Suppressor macrophage (primary cell): ENCODE measurements at regions not wholly inside any gene's neighbourhood (a gene's known extent, or its start where the extent isn't known, plus 50 kb on each side); places are given as distances from the start of the nearest gene placed in this dataset.

Source experiments
- DNase-seq, 4 experiments: peaks; one replicate each; pipeline ENCODE4 v3.0.0-alpha.2; 2020 to 2022

DNA sequence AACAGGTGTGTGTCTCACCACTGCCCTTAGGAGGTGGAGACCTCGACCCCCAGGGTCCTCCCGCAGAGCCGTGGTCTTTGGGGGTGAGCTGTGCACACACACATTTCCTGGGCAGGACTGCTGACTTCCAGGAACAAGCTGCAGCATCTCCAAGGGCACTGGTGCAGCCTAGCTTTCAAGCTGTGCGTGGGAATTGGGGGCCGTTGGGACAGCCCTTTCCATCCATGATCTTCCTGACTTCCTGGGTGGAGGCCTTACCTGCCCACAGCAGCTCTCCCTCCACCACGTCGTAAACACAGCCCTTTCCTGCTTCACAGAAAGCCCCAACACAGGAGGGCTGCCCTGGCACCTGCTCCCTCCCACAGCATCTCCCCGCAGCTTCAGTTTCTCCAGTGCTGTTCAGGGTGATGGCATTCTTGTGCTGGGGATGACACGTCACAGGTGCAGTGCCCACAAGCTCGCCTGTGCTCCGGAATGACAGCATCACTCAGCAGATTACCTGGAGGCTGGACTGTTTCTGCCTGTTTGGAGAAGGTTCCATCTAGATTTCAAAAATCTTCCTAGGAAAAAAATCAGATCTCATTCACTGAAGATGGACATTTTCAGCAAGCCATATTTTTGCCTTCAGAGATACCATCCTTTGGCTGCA, 208.0 kb upstream of the PPP2R2D start:
- DNase-seq = no peak

DNA sequence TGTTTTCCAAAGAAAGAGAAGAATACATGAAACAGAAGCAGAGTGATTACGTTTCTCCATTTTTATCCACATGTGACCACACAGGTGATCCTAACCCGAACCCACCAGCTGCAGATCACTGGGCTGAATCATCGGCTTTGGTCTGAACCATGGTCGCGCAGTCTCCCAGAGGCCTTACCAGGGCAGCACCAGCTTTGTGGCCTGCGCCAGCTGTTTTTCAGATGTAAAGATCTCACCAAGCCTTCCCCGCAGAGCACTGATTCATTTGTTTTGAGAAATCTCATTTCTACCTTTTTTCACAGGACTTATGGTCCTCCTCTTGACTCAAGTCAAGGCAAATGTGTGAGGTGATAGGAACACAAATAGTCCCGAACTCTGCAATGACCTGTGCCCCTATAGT, 207.0 kb upstream of the PPP2R2D start:
- DNase-seq = no peak

DNA sequence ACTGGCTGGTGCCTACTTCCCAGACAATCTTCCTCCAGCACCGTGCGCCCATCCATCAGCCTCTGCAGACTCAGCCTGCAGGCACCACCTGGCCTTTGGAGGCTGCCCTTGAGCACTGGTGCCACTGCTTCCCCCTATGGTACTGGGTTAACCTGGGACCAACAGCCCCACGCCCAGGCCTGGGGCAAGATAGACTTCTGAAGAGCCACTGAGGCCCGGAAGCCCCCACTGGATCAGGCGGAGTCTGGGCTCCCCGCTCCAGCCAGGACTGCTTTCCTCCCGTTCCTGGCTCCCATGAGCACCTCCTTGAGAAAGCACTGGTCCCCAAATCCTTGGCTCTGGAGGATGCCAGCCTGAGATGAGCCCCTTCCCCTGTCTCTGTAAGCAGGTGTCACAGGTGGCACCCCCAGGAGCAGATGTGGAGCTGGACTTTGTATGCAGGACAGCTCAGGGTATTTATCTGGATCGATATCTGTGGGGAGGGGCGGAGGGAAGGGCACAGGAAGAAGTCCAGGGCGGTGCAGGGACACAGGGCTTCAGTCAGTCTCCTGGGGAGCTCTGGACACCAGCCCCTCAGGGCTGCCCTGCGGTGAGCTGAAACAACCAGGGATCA, 206.5 kb upstream of the PPP2R2D start:
- DNase-seq = no peak

DNA sequence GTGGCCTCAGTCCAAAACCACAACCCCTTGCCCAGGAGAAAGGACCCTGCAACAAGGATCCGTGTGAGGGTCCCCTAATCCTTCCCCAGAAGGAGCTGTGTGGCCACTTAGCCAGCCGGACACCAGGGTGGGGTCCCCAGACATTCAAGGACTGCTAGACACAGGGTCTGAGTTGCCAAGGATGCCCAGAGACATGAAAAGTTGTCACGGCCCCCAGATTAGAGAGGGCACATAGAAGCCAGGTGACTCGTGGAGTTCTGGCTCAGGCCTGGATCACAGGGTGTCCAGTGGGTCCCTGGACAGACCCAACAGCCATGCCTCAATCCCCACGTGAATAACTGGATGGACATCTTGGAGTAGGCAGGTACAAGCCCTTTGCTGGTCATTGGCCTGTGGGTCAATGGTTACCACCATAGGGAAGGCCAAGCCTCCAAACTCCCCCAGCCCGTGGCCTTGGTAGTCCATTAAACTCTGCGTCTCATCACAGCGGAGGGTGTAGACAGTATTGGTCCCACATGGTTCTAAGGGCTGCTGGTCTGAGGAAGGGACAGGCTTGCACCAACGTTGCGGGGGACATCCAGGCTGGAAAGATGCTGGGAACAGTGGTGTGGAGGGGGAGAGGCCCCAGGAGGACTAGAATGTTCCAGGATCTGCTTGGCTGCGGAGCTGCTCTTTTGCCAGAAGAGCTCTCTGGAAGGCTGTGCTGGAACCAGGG, 205.9 kb upstream of the PPP2R2D start:
- no peak for DNase-seq

DNA sequence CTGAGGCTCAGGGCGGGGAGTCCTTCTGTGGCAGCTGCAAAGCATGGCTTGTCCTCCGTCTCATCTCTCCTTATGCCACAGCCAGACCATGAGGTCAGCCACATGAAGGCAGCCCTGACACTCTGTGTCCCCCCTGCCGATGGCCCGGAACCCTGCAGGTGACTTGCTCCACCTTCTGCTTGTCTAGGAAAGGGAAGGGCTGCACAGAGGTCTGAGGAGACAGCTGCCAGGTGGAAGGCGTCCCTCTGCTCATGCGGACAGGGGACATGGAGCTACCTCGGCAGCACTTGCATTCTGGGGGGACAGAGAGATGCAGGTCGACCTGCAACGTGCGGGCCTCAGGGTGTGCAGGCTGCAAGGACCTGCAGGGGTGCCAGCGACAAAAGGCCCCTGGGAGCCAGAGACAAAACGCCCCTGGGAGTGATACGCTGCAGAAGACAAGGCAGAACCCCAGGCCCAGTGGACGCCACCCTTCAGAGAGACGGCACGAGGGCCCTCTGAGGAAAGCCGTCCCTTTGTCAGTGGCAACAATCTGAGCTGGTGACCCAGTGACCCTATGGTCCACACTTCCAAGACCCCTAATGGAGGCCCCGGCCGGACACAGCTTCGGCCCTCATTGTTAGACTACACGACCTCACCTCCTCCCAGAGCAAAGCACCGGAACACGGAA, 205.2 kb upstream of the PPP2R2D start:
- no peak for DNase-seq

DNA sequence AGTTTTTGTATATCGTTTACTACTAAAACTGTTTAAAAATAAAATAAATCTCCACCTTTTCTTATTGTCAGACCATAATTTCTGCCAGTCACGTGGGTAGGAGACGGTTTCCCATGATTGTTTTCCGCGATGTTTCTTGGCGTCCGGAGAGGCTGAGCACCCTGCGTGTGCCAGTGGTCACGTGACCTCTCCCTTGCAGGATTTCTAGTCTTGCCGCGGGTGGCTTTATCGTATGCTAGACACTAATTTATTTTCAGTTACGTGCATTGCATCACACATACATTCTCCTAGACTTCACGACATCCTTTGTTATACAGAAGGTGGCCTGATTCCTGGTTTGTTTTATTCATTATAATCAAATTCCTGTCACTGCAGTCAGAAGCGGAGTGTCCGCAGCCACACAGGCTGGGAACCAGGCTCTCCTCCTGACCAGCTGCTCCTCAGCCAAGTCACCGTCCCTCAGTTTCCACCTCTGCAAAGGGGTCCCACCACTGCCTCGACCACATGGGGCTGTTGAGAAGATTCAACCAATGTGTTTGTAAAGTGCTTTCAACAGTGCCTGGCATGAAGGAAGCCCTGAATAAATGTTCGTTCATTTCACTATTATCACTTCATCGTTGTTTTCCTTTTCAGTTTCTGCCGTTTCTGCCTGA, 203.2 kb upstream of the PPP2R2D start:
- DNase-seq = no peak

DNA sequence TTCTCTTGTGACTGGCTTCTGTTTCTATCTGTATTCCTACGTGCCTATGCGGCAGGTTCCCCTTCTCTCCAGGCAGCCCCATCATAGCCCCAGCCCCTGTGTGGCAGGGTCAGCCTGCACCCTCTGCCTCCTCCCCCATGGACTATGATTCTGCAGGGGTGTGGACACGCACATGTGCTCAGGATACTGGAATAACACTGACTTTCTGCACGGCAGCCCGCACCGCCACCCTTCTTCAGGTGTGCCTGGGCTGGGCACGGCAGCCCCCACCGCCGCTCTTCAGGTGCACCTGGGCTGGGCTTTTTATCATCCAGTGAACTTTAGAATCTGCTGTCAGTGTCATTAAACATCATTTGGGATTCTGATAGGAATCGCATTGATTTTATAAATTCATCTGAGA, 202.6 kb upstream of the PPP2R2D start:
- no peak for DNase-seq

DNA sequence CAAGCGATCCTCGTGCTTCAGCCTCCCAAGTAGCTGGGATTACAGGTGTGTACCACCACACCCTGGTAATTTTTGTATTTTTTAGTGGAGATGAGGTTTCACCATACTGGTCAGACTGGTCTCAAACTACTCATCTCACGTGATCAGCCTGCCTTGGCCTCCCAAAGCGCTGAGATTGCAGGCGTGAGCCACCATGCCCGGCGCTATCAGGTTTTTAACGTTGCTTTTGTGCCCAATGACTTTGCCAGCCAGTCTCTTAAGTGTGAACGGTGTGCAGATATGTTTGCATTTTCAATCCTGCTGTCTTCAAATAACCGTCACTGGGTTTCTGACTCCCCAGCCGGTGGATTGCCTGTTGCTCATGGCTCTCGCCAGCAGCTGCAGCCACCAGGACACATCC, 201.8 kb upstream of the PPP2R2D start:
- DNase-seq = no peak

DNA sequence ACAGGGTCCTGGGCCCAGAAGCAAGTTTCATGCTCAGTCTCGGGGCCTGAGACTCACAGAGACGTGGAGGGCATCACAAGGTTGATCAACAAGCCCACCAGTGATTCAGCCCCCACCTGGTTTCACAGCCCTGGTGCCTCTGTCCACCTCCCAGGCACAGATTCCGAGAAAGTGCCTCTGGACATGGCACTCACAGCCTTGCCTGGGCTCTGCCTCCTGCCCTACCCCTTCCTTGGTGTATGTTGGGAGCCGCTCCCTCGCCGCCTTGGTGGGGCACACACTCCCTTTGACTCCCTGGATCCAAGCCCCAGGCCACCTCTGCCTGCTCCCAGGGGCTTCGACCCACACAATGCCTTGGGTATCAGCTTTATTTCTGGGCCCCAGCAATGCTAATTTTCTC, 200.8 kb upstream of the PPP2R2D start:
- no peak for DNase-seq

DNA sequence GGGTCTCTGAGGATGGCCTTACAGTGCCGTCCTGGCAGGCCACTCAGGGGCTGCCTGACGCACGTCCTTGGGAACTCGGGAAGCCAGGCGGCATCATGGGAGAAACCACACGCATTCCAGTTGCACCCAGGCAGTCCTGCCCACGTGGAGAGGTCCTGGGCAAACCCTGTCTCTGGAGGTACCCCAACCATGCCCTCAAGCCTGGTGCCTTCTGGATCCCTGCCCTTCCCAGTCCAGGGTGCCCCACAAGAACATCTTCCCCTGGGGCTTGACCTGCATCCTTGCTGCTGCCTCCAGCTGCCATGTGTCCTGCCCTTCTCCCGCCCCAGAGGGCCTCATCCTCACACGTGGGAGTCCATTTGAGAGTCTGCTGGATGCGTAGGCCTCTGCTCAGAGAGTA, 200.3 kb upstream of the PPP2R2D start:
- no peak for DNase-seq

DNA sequence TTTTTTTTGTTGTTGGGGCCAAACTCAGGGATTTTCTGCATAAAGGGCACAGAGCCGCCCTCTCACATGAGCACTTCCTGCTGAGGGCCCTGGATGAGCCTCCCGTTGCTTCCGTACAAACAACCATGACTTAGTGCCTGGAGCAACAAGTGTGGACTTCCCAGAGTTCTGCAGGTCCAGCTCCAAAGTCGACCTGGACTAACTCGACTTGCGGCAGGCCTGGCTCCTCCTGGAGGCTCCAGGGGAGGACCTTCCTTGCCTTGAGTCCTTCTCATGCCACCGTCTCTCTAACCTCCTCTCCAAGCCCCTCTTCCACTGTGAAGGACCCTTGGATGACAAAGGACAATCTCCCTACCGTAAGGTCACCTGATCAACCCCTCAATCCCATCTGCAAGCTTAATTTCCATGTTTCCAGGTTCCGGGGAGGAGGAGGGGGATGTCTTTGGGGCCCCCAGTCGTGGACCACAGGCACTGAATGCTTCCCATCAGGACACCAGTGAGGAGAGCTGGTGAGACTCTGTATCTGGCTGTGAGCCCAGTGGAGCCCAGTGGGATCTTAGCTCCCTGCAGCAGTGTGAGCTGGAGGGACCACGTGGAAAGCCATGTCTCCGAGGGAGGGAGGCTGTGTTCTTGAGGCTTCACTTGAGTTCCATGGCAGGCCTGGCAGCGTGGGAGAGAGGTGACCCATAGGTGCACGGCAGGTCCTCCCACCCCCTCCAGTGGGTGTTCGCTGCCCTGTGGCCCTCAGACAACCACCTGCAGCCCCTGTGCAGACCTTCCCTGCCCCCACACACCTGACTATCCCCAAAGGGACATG, 199.5 kb upstream of the PPP2R2D start:
- no peak for DNase-seq

DNA sequence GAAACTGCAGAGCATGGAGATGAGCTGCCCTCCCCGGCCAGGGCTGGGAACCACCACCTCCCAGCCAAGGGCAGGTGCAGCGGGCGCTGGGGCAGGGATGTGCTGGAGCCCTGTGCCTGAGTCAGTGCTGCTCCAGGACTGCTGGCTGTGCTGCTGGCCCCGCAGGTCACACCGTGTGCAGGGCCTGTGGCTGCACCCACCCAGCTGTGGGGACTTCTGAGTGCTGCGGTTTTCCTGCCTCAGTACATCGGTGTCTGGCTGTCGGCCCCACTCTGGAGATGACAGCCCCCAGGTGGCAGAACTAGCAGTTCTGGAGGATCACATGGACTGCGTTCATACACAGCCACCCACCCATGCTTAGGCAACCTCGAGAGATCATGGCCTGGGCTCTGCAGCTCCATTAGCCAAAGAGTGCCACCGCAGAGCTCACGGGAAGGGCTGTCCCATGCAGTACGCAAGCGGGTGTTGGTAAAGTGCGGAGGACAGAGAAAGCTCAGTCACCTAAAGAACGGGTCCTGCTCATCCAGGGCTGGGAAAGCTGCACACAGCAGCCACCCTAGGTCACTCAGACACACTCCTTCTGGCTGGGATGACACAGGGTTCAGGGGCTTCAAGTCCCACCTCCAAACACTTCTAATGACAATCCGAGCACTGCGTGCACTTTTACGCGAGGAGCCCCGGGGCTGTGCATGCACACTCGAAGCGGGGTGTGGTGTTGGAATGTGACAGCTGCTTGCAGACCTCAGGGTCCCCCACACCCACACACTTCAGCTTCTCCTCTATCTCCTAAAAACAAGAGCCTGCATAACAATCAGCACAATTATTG, 198.1 kb upstream of the PPP2R2D start:
- no peak for DNase-seq

DNA sequence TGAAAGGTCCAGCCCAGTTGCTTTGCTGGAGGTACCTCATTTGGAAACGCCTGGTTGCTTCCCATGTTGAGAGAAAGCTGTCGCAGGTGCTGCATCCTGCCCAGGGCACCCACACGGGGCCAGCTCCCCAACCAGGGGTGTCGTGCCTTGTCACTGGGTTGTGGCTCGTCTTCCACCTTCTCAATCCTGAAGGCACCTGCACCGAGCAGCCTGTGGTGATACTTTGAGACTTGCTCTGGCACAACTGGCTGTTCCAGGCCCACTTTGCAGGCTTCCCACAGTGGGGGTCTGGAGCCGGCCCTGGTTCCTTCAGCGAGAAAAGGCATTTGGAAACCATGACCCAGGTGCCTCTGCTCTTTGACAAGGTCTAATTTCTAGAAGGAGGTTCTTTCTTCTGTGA, 197.3 kb upstream of the PPP2R2D start:
- no peak for DNase-seq

DNA sequence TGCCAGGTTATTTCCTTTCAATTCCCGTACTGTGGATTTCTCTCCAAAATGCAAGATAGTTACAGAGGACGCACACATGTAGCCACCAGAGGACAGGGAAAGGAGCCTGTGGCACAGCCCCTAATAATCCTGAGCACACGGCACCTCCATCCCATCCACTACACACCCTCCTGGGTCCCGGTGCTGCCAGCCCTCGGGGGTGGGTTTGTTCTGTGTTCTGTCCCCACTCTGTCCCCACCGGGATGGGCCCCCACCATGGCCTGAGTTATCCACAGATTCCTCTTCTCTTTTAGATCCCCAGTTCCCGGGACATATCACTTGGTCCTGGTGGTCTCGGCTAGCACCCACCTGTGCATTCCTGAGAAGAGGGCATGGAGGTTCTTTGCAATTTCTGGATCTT, 196.9 kb upstream of the PPP2R2D start:
- no peak for DNase-seq

DNA sequence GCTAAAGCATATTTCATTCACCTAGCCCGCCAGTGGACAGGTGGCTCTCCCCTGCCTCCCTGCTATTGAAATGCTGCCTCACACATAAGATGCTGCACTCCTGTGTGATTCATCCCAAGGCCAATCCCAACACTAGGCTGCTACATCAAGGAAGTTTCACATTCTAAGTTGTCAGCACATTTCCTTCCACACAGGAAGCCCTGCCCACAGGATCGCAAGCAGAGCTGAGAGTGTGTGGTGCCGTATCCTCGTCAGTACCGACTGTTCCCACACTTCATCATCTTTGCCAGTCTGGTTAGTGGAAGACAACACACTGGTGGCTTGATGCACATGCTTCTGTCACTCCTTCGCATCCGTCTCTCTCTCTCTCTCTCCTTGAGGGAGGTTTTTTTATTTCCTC, 194.3 kb upstream of the PPP2R2D start:
- DNase-seq = no peak

DNA sequence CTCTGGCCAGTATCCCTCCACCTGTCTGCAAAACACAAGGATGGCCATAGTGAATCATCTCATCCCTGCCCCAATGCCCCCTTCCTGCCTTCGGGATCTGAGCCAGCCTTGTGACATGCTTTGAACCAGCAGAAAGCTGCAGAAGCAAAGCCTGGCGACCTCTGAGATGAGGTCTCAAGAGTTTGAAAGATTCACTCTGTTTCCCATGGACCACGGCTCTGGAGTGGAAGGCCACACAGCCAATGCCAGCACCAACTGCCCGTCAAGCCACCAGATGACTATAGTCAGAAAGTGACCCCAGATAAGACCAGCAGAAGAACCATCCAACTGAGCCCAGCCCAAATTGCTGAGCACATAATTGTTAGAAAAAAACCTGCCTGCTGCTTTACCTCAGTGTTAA, 193.9 kb upstream of the PPP2R2D start:
- DNase-seq = no peak

DNA sequence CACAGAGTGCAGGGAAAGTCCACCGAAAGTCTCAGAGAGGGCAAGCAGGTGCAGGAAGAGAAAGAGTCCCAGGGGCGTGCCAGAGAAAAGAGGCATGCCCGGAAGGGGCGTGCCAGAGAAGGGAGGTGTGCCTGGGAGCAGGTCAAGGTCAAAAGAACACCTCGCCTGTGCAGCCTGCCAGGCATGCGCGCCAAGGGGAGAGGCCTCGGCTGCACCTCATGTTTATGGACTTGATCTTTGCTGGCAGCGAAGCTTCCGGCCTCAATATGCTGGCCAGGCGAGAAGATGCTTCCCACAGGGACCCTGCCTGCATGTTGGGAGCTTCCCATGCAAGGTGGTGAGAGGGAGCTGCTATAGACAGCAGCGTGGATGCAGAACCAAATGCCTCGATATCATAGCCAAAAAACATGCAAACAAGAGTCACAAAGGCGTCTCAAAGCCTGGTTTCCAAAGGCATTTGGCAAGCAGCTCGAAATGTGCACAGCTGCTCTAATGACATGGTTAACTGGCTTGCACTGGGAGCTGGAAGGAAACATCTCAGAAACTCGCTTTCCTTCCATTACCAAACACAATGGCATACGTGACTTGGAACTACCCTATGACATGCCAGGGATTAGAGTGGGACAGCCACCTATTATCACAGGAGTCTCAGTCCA, 192.5 kb upstream of the PPP2R2D start:
- DNase-seq = no peak

DNA sequence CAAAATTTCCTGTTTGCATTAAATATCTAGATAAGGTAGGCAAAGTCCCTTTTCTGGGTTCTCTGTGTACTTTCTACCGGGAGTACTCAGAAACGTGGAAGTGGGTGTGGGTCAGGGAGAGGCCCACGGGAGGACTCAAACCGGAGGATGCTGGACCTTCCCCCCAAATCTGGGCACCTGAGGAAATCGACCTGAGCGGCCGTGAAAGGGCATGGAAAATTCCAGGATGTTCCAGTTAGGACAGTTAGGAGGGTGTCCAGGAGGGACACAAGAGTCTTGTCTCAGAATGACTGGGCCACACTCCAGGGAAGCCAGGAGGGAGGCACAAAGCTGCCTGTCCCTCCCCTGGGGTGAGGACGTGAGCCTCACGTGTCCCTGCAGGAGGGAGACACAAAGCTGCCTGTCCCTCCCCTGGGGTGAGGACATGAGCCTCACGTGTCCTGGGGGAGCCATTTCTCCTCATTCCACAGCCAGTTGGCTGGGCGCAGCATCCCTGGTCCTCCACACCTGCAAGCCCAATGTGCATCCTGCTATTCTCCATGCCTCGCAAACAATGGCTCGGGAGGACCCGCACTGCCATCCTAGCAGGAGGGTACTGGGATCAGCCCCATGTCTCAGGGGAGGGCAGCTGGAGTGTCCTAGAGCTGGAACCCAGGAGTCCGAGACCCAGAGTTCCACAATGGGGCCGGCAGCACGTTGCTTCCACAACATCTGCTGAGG, 190.5 kb upstream of the PPP2R2D start:
- no peak for DNase-seq

DNA sequence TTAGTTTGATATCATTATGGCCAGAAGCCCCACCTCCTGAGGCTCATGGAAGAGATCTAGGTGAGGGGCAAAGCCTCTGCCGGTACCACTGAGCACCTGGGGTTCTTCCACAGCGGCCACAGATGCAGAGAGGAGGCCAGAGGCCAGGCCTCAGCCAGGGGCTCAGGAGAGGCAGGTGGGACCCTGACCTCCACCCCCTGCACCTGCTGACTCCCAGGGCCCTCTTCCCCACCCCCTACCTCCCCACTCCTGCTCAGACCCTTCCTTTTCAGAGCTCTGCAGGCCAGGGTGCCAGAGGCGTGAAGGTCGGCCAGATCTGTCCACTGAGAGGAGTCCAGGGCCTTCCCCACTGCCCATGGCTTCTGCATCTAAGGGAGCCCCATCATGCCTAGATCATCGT, 178.7 kb upstream of the PPP2R2D start:
- DNase-seq = no peak
